Esophagus muscularis mucosa (tissue), 3 donors: ENCODE measurements at regions not wholly inside any gene's neighbourhood (a gene's known extent, or its start where the extent isn't known, plus 50 kb on each side); places are given as distances from the start of the nearest gene placed in this dataset.

Source experiments
- POLR2A ChIP-seq: fragments of 450-650 bp; IDR thresholded peaks from one replicate; pipeline ENCODE4 v1.6.1; 2017; ENCODE audit warnings: antibody characterized with exemption, moderate library complexity, mild to moderate bottlenecking, low read depth
- POLR2AphosphoS5 ChIP-seq, 2 donors: sonication (generic); formaldehyde crosslinking; IDR thresholded peaks; one replicate each; pipeline ENCODE4 v1.6.1; 2017; ENCODE audit warnings: antibody characterized with exemption in 2 of 2
- TF ChIP-seq, protein P1 (sequence below), 3 experiments: fragments of 200-600 bp in 2 of 3; fragments of 450-650 bp in 1 of 3; sonication (generic) in 2 of 3; IDR thresholded peaks; one replicate each; pipeline ENCODE4 v1.5.1; 2017 to 2019; ENCODE audit warnings: antibody characterized with exemption in 3 of 3, mild to moderate bottlenecking in 2 of 3, moderate library complexity in 1 of 3

DNA sequence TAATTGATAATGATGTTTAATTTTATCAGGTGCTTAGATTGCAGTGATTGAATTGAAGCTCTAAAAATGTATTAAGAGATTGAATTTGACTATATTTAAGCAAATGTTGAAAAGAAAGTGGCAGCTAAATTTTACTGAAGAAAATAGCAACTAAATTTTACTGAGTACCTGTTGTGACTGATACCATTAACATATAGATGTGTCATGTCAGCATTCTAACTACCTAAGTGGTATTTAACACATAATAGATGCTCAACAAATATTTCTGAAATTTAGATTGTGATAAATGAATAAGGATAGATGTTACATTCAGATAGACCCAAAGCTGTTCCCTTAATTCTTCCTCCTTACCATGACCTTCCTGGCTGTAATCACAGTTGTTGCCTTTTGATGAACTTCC, 350.9 kb upstream of the VWC2 start:
- TF ChIP-seq POLR2A (no peak), POLR2AphosphoS5 (IDR thresholded peaks at IDR 0.05) (no peak)
- TF ChIP-seq, protein P1, sequence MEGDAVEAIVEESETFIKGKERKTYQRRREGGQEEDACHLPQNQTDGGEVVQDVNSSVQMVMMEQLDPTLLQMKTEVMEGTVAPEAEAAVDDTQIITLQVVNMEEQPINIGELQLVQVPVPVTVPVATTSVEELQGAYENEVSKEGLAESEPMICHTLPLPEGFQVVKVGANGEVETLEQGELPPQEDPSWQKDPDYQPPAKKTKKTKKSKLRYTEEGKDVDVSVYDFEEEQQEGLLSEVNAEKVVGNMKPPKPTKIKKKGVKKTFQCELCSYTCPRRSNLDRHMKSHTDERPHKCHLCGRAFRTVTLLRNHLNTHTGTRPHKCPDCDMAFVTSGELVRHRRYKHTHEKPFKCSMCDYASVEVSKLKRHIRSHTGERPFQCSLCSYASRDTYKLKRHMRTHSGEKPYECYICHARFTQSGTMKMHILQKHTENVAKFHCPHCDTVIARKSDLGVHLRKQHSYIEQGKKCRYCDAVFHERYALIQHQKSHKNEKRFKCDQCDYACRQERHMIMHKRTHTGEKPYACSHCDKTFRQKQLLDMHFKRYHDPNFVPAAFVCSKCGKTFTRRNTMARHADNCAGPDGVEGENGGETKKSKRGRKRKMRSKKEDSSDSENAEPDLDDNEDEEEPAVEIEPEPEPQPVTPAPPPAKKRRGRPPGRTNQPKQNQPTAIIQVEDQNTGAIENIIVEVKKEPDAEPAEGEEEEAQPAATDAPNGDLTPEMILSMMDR (IDR thresholded peaks at IDR 0.05), result no peak
